GM12878 (cell line): ENCODE measurements at regions not wholly inside any gene's neighbourhood (a gene's known extent, or its start where the extent isn't known, plus 50 kb on each side); places are given as distances from the start of the nearest gene placed in this dataset.

Experiments used
- ATAC-seq: fragments of 200-7000 bp; cut with Tn5 transposase; 3 replicates; pipeline ENCODE4 v1.9.1; 2020; ENCODE audit warnings: mild to moderate bottlenecking, moderate library complexity
- BruUV-seq: library from RNA; stranded (reverse); fragments of 400-500 nt; replicated peaks from 2 replicates; lab custom pipeline; 2021; lab: Mats Ljungman, UMichigan
- CTCF ChIA-PET: fragments of 300-600 bp; sonication (Branson Sonifier 250); formaldehyde crosslinking; extraction: SDS; loops from one replicate; lab custom pipeline; 2021; ENCODE audit warnings: inconsistent platforms; lab: Yijun Ruan, JAX
- POLR2A ChIA-PET: fragments of 350-600 bp; formaldehyde crosslinking; extraction: SDS; loops from one replicate; lab custom pipeline; 2021; ENCODE audit warnings: inconsistent platforms; lab: Charles Lee
- RAD21 ChIA-PET: fragments of 300-600 bp; sonication (Branson Sonifier 250); formaldehyde crosslinking; loops from one replicate; lab custom pipeline; 2023; ENCODE audit warnings: antibody characterized with exemption; ENCODE audit not compliant: unreplicated experiment; lab: Charles Lee
- SMC1A ChIA-PET: fragments of 300-600 bp; sonication (Branson Sonifier 250); formaldehyde crosslinking; loops from one replicate; lab custom pipeline; 2023; ENCODE audit not compliant: unreplicated experiment, uncharacterized antibody; lab: Charles Lee
- DNase-seq: peaks from one replicate; pipeline ENCODE4 v3.0.0-alpha.2; 2011; ENCODE audit warnings: low read depth, low spot score
- FAIRE-seq: peaks from 3 replicates; lab custom pipeline; 2011; peaks lifted over from hg19 to GRCh38; lab: Jason Lieb, UNC
- H2AFZ ChIP-seq: 2 replicates; pipeline ENCODE4 v1.6.0; 2011; ENCODE audit warnings: low read depth, low read length, control low read depth; ENCODE audit not compliant: control insufficient read depth
- H3K27ac ChIP-seq: 2 replicates; pipeline ENCODE4 v1.5.1; 2011; ENCODE audit warnings: control low read depth; ENCODE audit not compliant: control insufficient read depth, insufficient read depth
- H3K27me3 ChIP-seq, 2 experiments: replicated peaks in 1 of 2; 2 replicates each; pipeline versions ENCODE4 v1.6.0 to v1.6.1; 2011; ENCODE audit warnings: low read length in 1 of 2; ENCODE audit not compliant: control insufficient read depth in 2 of 2, insufficient read depth in 2 of 2
- H3K36me3 ChIP-seq, 2 experiments: 2 replicates each; pipeline ENCODE4 v1.5.1; 2011; ENCODE audit warnings: low read length in 1 of 2; ENCODE audit not compliant: control insufficient read depth in 2 of 2, insufficient read depth in 2 of 2
- H3K4me1 ChIP-seq: 2 replicates; pipeline ENCODE4 v1.6.1; 2011; ENCODE audit warnings: mild to moderate bottlenecking, low read length, moderate library complexity, mixed read lengths; ENCODE audit not compliant: control insufficient read depth, insufficient read depth
- H3K4me2 ChIP-seq: 2 replicates; pipeline ENCODE4 v1.6.0; 2011; ENCODE audit warnings: control low read depth; ENCODE audit not compliant: control insufficient read depth, insufficient read depth
- H3K4me3 ChIP-seq: fragments of 200-600 bp; sonication (generic); 2 replicates; pipeline ENCODE4 v1.5.1; 2016
- H3K79me2 ChIP-seq: 2 replicates; pipeline ENCODE4 v1.6.0; 2011; ENCODE audit warnings: low read length; ENCODE audit not compliant: control insufficient read depth, insufficient read depth
- H3K9ac ChIP-seq: 2 replicates; pipeline ENCODE4 v1.8.0; 2011; ENCODE audit warnings: low read length, control low read depth, mixed read lengths; ENCODE audit not compliant: control insufficient read depth, insufficient read depth
- H3K9me3 ChIP-seq: replicated peaks from 3 replicates; pipeline ENCODE4 v1.5.1; 2011; ENCODE audit warnings: mild to moderate bottlenecking, low read length; ENCODE audit not compliant: control insufficient read depth, insufficient read depth
- H4K20me1 ChIP-seq: 2 replicates; pipeline ENCODE4 v1.6.0; 2011; ENCODE audit not compliant: control insufficient read depth, insufficient read depth
- ATF7 ChIP-seq: fragments of 450-650 bp; IDR thresholded peaks from 2 replicates; pipeline ENCODE4 v1.6.1; 2016; ENCODE audit warnings: low read depth, mild to moderate bottlenecking
- EZH2 ChIP-seq: IDR thresholded peaks from 2 replicates; pipeline ENCODE4 v1.6.1; 2012; ENCODE audit warnings: low read depth, mild to moderate bottlenecking, control low read depth, inconsistent platforms, low read length, borderline replicate concordance; ENCODE audit not compliant: control insufficient read depth
- MTA3 ChIP-seq: IDR thresholded peaks from 2 replicates; pipeline ENCODE4 v1.6.1; 2012; ENCODE audit warnings: low read length, inconsistent platforms, borderline replicate concordance
- RBBP5 ChIP-seq: fragments of 200-600 bp; sonication (generic); conservative IDR thresholded peaks from 2 replicates; pipeline ENCODE4 v1.6.1; 2016
- RCOR1 ChIP-seq: conservative IDR thresholded peaks from 2 replicates; pipeline ENCODE4 v1.6.1; 2012; ENCODE audit warnings: low read depth, low read length, improper control_type of control experiment
- WGBS: methylation state at CpG from one replicate; pipeline ENCODE4 v1.1.6; 2016; ENCODE audit warnings: low lambda C conversion rate; ENCODE audit not compliant: insufficient replicate concordance, insufficient coverage; ENCODE audit errors: missing lambda C conversion rate; 5-methylcytosine and 5-hydroxymethylcytosine counted together
- in situ Hi-C: fragments of 300-500 bp; cut with MboI; formaldehyde crosslinking; loops from 9 replicates; pipeline ENCODE4 v1.14.3; 2018; ENCODE audit warnings: mixed read lengths
- intact Hi-C: fragments of 100-400 bp; cut with micrococcal nuclease; formaldehyde crosslinking; loops from one replicate; pipeline ENCODE4 v1.14.2; 2022; ENCODE audit not compliant: unreplicated experiment
- TF ChIP-seq, protein P1 (sequence below): IDR thresholded peaks from 2 replicates; pipeline ENCODE4 v1.6.1; 2012; ENCODE audit warnings: mild to moderate bottlenecking, low read depth, low read length
- TF ChIP-seq, protein P2 (sequence below): fragments of 450-650 bp; IDR thresholded peaks from 2 replicates; pipeline ENCODE4 v1.6.1; 2017; ENCODE audit warnings: mild to moderate bottlenecking
- TF ChIP-seq, protein P3 (sequence below): IDR thresholded peaks from 2 replicates; pipeline ENCODE4 v1.6.1; 2012; ENCODE audit warnings: low read depth, low read length, improper control_type of control experiment
- TF ChIP-seq, protein P4 (sequence below): fragments of 450-650 bp; IDR thresholded peaks from 2 replicates; pipeline ENCODE4 v1.6.1; 2018; ENCODE audit warnings: borderline replicate concordance, mild to moderate bottlenecking; ENCODE audit not compliant: partially characterized antibody
- TF ChIP-seq, protein P5 (sequence below): IDR thresholded peaks from 2 replicates; pipeline ENCODE4 v1.6.1; 2012; ENCODE audit warnings: low read depth, low read length, improper control_type of control experiment
- TF ChIP-seq, protein P6 (sequence below): fragments of 450-650 bp; IDR thresholded peaks from 2 replicates; pipeline ENCODE4 v1.6.1; 2017; ENCODE audit warnings: low read depth, mild to moderate bottlenecking, moderate library complexity

DNA sequence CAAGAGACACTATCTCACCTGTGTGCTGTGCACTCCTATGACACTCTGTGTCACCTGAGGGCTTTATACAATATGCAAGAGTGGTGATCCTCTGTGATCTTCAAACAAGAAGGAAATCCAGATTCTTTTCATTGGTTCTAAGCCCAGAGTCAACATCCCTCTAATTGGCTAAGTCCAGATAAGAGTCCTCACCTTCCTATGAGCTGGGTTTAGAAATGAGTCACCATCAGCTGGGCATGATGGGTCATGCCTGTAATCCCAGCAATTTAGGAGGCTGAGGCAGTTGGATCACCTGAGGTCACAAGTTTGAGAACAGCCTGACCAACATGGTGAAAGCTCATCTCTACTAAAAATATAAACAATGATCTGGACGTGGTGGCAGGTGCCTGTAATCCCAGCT is 144.4 kb downstream of the ZNF675 start:
- WGBS, result 0% methylated on average over 1 of the region's 1 CpG
- in situ Hi-C loops (no loop called here), intact Hi-C loops (no loop called here)
- H3K4me2 ChIP-seq, result no peak overlapping the region
- H3K27ac ChIP-seq, result no peak overlapping the region
- RAD21 ChIA-PET, result no interaction called here
- CTCF ChIA-PET, result no interaction called here
- no peak overlapping the region for H2AFZ ChIP-seq
- no peak overlapping the region for H3K9ac ChIP-seq
- no peaks in the 10 kb centered on the region for H3K79me2 ChIP-seq
- BruUV-seq, result no TSS peak
- SMC1A ChIA-PET, result no interaction called here
- DNase-seq (no peak), ATAC-seq (no peak), FAIRE-seq (no peak)
- no peaks in the 10 kb centered on the region; the same call in 2 of the 3 replicates for H3K9me3 ChIP-seq
- no peaks in the 10 kb centered on the region for H3K4me1 ChIP-seq
- no peaks in the 10 kb centered on the region for H3K27me3 ChIP-seq
- POLR2A ChIA-PET, result no interaction called here
- TF ChIP-seq, protein P1, sequence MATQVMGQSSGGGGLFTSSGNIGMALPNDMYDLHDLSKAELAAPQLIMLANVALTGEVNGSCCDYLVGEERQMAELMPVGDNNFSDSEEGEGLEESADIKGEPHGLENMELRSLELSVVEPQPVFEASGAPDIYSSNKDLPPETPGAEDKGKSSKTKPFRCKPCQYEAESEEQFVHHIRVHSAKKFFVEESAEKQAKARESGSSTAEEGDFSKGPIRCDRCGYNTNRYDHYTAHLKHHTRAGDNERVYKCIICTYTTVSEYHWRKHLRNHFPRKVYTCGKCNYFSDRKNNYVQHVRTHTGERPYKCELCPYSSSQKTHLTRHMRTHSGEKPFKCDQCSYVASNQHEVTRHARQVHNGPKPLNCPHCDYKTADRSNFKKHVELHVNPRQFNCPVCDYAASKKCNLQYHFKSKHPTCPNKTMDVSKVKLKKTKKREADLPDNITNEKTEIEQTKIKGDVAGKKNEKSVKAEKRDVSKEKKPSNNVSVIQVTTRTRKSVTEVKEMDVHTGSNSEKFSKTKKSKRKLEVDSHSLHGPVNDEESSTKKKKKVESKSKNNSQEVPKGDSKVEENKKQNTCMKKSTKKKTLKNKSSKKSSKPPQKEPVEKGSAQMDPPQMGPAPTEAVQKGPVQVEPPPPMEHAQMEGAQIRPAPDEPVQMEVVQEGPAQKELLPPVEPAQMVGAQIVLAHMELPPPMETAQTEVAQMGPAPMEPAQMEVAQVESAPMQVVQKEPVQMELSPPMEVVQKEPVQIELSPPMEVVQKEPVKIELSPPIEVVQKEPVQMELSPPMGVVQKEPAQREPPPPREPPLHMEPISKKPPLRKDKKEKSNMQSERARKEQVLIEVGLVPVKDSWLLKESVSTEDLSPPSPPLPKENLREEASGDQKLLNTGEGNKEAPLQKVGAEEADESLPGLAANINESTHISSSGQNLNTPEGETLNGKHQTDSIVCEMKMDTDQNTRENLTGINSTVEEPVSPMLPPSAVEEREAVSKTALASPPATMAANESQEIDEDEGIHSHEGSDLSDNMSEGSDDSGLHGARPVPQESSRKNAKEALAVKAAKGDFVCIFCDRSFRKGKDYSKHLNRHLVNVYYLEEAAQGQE, result no peak
- TF ChIP-seq MTA3 (no peak), EZH2 (no peak), ATF7 (no peak), RCOR1 (no peak), RBBP5 (no peak)
- TF ChIP-seq, protein P2, sequence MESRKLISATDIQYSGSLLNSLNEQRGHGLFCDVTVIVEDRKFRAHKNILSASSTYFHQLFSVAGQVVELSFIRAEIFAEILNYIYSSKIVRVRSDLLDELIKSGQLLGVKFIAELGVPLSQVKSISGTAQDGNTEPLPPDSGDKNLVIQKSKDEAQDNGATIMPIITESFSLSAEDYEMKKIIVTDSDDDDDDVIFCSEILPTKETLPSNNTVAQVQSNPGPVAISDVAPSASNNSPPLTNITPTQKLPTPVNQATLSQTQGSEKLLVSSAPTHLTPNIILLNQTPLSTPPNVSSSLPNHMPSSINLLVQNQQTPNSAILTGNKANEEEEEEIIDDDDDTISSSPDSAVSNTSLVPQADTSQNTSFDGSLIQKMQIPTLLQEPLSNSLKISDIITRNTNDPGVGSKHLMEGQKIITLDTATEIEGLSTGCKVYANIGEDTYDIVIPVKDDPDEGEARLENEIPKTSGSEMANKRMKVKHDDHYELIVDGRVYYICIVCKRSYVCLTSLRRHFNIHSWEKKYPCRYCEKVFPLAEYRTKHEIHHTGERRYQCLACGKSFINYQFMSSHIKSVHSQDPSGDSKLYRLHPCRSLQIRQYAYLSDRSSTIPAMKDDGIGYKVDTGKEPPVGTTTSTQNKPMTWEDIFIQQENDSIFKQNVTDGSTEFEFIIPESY, result no peak
- TF ChIP-seq, protein P3, sequence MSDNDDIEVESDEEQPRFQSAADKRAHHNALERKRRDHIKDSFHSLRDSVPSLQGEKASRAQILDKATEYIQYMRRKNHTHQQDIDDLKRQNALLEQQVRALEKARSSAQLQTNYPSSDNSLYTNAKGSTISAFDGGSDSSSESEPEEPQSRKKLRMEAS, result no peak
- TF ChIP-seq, protein P4, sequence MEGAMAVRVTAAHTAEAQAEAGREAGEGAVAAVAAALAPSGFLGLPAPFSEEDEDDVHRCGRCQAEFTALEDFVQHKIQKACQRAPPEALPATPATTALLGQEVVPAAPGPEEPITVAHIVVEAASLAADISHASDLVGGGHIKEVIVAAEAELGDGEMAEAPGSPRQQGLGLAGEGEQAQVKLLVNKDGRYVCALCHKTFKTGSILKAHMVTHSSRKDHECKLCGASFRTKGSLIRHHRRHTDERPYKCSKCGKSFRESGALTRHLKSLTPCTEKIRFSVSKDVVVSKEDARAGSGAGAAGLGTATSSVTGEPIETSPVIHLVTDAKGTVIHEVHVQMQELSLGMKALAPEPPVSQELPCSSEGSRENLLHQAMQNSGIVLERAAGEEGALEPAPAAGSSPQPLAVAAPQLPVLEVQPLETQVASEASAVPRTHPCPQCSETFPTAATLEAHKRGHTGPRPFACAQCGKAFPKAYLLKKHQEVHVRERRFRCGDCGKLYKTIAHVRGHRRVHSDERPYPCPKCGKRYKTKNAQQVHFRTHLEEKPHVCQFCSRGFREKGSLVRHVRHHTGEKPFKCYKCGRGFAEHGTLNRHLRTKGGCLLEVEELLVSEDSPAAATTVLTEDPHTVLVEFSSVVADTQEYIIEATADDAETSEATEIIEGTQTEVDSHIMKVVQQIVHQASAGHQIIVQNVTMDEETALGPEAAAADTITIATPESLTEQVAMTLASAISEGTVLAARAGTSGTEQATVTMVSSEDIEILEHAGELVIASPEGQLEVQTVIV, result no peak
- TF ChIP-seq, protein P5, sequence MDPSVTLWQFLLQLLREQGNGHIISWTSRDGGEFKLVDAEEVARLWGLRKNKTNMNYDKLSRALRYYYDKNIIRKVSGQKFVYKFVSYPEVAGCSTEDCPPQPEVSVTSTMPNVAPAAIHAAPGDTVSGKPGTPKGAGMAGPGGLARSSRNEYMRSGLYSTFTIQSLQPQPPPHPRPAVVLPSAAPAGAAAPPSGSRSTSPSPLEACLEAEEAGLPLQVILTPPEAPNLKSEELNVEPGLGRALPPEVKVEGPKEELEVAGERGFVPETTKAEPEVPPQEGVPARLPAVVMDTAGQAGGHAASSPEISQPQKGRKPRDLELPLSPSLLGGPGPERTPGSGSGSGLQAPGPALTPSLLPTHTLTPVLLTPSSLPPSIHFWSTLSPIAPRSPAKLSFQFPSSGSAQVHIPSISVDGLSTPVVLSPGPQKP, result no peak
- TF ChIP-seq, protein P6, sequence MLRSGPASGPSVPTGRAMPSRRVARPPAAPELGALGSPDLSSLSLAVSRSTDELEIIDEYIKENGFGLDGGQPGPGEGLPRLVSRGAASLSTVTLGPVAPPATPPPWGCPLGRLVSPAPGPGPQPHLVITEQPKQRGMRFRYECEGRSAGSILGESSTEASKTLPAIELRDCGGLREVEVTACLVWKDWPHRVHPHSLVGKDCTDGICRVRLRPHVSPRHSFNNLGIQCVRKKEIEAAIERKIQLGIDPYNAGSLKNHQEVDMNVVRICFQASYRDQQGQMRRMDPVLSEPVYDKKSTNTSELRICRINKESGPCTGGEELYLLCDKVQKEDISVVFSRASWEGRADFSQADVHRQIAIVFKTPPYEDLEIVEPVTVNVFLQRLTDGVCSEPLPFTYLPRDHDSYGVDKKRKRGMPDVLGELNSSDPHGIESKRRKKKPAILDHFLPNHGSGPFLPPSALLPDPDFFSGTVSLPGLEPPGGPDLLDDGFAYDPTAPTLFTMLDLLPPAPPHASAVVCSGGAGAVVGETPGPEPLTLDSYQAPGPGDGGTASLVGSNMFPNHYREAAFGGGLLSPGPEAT, result no peak
- H3K36me3 ChIP-seq, result no peaks in the 10 kb centered on the region
- H4K20me1 ChIP-seq, result no peaks in the 10 kb centered on the region
- no peak overlapping the region for H3K4me3 ChIP-seq
